ENCODE measurements at regions not wholly inside any gene's neighbourhood (a gene's known extent, or its start where the extent isn't known, plus 50 kb on each side); places are given as distances from the start of the nearest gene placed in this dataset.
A peak's percentile ranks its signal among the peaks of the same experiment; 100 is the strongest.

DNA sequence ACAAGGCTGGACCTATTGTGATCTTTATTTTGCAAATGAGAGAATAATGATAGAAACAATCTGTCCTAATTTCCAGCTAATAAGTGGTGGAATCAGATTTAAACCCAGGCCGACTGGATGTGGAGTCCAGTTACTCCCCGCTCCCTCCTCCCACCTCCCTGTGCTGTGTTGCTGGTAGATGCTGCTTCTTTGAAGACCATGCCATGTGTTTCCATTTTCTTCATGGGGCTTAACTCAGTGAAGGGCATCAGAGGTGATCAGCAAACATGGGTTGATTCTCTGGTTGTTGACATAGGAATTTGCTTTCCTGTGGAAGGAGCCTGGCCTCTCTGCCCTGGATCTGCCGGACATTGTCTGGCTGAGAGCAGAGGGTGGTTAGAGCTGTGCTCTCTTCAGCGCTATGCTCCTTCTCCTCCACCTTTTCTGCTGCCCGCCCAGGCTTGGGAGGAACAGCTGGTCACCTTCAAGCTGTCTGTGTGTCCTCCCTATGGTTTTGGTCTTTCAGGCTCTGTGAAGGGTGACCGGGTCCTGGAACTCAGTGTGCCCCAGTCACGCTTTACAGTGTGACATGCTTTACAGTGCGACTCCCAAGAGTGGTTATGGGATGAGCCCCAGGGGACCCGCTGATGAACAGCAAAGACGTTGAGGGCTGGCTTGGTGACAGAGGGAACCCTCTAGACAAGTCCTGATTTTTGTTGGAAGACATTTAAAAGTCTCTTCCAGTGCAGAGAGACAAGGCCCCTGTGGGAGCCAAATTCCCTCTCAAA lies 68.4 kb upstream of the RPS23 start:
- TF ChIP-seq, protein P1, sequence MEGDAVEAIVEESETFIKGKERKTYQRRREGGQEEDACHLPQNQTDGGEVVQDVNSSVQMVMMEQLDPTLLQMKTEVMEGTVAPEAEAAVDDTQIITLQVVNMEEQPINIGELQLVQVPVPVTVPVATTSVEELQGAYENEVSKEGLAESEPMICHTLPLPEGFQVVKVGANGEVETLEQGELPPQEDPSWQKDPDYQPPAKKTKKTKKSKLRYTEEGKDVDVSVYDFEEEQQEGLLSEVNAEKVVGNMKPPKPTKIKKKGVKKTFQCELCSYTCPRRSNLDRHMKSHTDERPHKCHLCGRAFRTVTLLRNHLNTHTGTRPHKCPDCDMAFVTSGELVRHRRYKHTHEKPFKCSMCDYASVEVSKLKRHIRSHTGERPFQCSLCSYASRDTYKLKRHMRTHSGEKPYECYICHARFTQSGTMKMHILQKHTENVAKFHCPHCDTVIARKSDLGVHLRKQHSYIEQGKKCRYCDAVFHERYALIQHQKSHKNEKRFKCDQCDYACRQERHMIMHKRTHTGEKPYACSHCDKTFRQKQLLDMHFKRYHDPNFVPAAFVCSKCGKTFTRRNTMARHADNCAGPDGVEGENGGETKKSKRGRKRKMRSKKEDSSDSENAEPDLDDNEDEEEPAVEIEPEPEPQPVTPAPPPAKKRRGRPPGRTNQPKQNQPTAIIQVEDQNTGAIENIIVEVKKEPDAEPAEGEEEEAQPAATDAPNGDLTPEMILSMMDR (IDR thresholded peaks at IDR 0.05; ENCODE audit: control extremely low read depth, extremely low read depth): no peak
- no peaks in the 10 kb centered on the region for H3K9me3 ChIP-seq (ENCODE audit: control insufficient read depth in 4 of 4, insufficient read depth in 3 of 4, low read length in 3 of 4)
- H3K27me3 ChIP-seq (ENCODE audit: control insufficient read depth in 3 of 3, insufficient read depth in 3 of 3, low read length in 2 of 3): no peaks in the 10 kb centered on the region
- no peak for ATAC-seq (ENCODE audit: insufficient read depth, low FRiP score)
- H3K36me3 ChIP-seq (ENCODE audit: control insufficient read depth in 4 of 4, insufficient read depth in 4 of 4, low read length in 4 of 4): no peaks in the 10 kb centered on the region
- no peak overlapping the region for H3K4me3 ChIP-seq
- H3K27ac ChIP-seq (ENCODE audit: low read depth in 1 of 2, low read length in 1 of 2): peak overlapping the region in 1 of 2 donors; percentile 17
- DNase-seq: no peak
- 88 to 94% methylated on average over 10 of the region's 10 CpGs for WGBS, 2 donors
- H3K4me1 ChIP-seq (ENCODE audit: control insufficient read depth in 5 of 5, insufficient read depth in 5 of 5, low read length in 5 of 5): peaks cover 1 to 16% (median 9%) of the 10 kb centered on the region in 5 donors
- peak overlapping the region in 1 of 2 donors; percentile 53 for H3K9ac ChIP-seq (ENCODE audit: insufficient read depth in 1 of 2, low read length in 2 of 2)

- WGBS, 2 donors: 84 to 86% methylated on average over 3 of the region's 3 CpGs
- H3K4me1 ChIP-seq (ENCODE audit: control insufficient read depth in 5 of 5, insufficient read depth in 5 of 5, low read length in 5 of 5): peaks cover 1 to 16% (median 9%) of the 10 kb centered on the region in 5 donors
- no peak for ATAC-seq (ENCODE audit: insufficient read depth, low FRiP score)
- H3K9ac ChIP-seq (ENCODE audit: insufficient read depth in 1 of 2, low read length in 2 of 2): no peak overlapping the region
- H3K9me3 ChIP-seq (ENCODE audit: control insufficient read depth in 4 of 4, insufficient read depth in 3 of 4, low read length in 3 of 4): no peaks in the 10 kb centered on the region
- no peaks in the 10 kb centered on the region for H3K27me3 ChIP-seq (ENCODE audit: control insufficient read depth in 3 of 3, insufficient read depth in 3 of 3, low read length in 2 of 3)
- no peaks in the 10 kb centered on the region for H3K36me3 ChIP-seq (ENCODE audit: control insufficient read depth in 4 of 4, insufficient read depth in 4 of 4, low read length in 4 of 4)
- TF ChIP-seq, protein P1 (IDR thresholded peaks at IDR 0.05; ENCODE audit: control extremely low read depth, extremely low read depth): no peak
- no peak for DNase-seq
- no peak overlapping the region for H3K27ac ChIP-seq (ENCODE audit: low read depth in 1 of 2, low read length in 1 of 2)
- H3K4me3 ChIP-seq: no peak overlapping the region
Observed at GRCh38 chr5:82345108-82345507, 67.0 kb upstream of the RPS23 start.

GRCh38 chr5:82341325-82341724 lies 63.2 kb upstream of the RPS23 start:
- 50 to 72% methylated on average over 1 of the region's 1 CpG for WGBS, 2 donors
- H3K4me1 ChIP-seq (ENCODE audit: control insufficient read depth in 5 of 5, insufficient read depth in 5 of 5, low read length in 5 of 5): peaks cover 0 to 3% (median 0%) of the 10 kb centered on the region in 5 donors
- no peak for ATAC-seq (ENCODE audit: insufficient read depth, low FRiP score)
- no peak overlapping the region for H3K4me3 ChIP-seq
- no peaks in the 10 kb centered on the region for H3K36me3 ChIP-seq (ENCODE audit: control insufficient read depth in 4 of 4, insufficient read depth in 4 of 4, low read length in 4 of 4)
- H3K9me3 ChIP-seq (ENCODE audit: control insufficient read depth in 4 of 4, insufficient read depth in 3 of 4, low read length in 3 of 4): no peaks in the 10 kb centered on the region
- no peak overlapping the region for H3K9ac ChIP-seq (ENCODE audit: insufficient read depth in 1 of 2, low read length in 2 of 2)
- no peaks in the 10 kb centered on the region for H3K27me3 ChIP-seq (ENCODE audit: control insufficient read depth in 3 of 3, insufficient read depth in 3 of 3, low read length in 2 of 3)
- no peak overlapping the region for H3K27ac ChIP-seq (ENCODE audit: low read depth in 1 of 2, low read length in 1 of 2)
- TF ChIP-seq, protein P1 (IDR thresholded peaks at IDR 0.05; ENCODE audit: control extremely low read depth, extremely low read depth): no peak
- DNase-seq: no peak
